K562 (cell line): ENCODE measurements at regions not wholly inside any gene's neighbourhood (a gene's known extent, or its start where the extent isn't known, plus 50 kb on each side); places are given as distances from the start of the nearest gene placed in this dataset.

Source experiments
- ATAC-seq: fragments of 200-7000 bp; cut with Tn5 transposase; 3 replicates; pipeline ENCODE4 v1.9.1; 2020; ENCODE audit warnings: moderate library complexity
- BruUV-seq: library from RNA; stranded (reverse); fragments of 400-500 nt; replicated peaks from 2 replicates; lab custom pipeline; 2021; lab: Mats Ljungman, UMichigan
- CTCF ChIA-PET: fragments of 300-600 bp; formaldehyde crosslinking; extraction: SDS; loops from one replicate; lab custom pipeline; 2021; ENCODE audit warnings: low intra/inter-chr PET ratio; lab: Yijun Ruan, JAX
- POLR2A ChIA-PET: fragments of 300-600, 350-650 bp; sonication (Branson Sonifier 250); formaldehyde crosslinking; extraction: SDS; loops from one replicate; lab custom pipeline; 2021; ENCODE audit warnings: antibody characterized with exemption, inconsistent platforms; lab: Yijun Ruan, JAX
- DNase-seq, 4 experiments: peaks; one replicate each; pipeline versions ENCODE4 v3.0.0 to v3.0.0-alpha.2; 2011 to 2018; ENCODE audit warnings: low spot score in 3 of 4, mixed read lengths in 3 of 4; ENCODE audit errors: extremely low read depth in 1 of 4
- FAIRE-seq: peaks from 2 replicates; lab custom pipeline; 2011; peaks lifted over from hg19 to GRCh38; lab: Jason Lieb, UNC
- H2AFZ ChIP-seq: 2 replicates; pipeline ENCODE4 v1.6.0; 2011; ENCODE audit warnings: low read depth, low read length, control low read depth, inconsistent platforms
- H3K27ac ChIP-seq: fragments of 200-600 bp; 3 replicates; pipeline ENCODE4 v1.8.0; 2011; ENCODE audit warnings: low read depth, mild to moderate bottlenecking, control low read depth, inconsistent platforms, low read length, moderate library complexity, mixed read lengths; ENCODE audit errors: extremely low read depth
- H3K27me3 ChIP-seq, 2 experiments: fragments of 300-600 bp in 1 of 2; 2 replicates in 1 of 2; 3 replicates in 1 of 2; pipeline versions ENCODE4 v1.6.0 to v1.8.0; 2011; ENCODE audit warnings: inconsistent platforms in 2 of 2, low read length in 2 of 2, mild to moderate bottlenecking in 1 of 2, mixed read lengths in 1 of 2, moderate library complexity in 1 of 2; ENCODE audit not compliant: control insufficient read depth in 2 of 2, insufficient read depth in 2 of 2
- H3K36me3 ChIP-seq: fragments of 300-600 bp; 3 replicates; pipeline ENCODE4 v1.8.0; 2011; ENCODE audit warnings: mild to moderate bottlenecking, low read length, inconsistent platforms; ENCODE audit not compliant: control insufficient read depth, insufficient read depth
- H3K4me1 ChIP-seq, 2 experiments: fragments of 200-600 bp in 1 of 2; replicated peaks in 1 of 2; 2 replicates in 1 of 2; 3 replicates in 1 of 2; pipeline versions ENCODE4 v1.5.1 to v1.8.0; 2011; ENCODE audit warnings: inconsistent platforms in 2 of 2, low read length in 2 of 2, mild to moderate bottlenecking in 1 of 2, mixed read lengths in 1 of 2, moderate library complexity in 1 of 2; ENCODE audit not compliant: control insufficient read depth in 2 of 2, insufficient read depth in 2 of 2
- H3K4me2 ChIP-seq: 2 replicates; pipeline ENCODE4 v1.6.1; 2011; ENCODE audit warnings: low read length, control low read depth, inconsistent platforms, mixed read lengths; ENCODE audit not compliant: insufficient read depth
- H3K4me3 ChIP-seq: fragments of 200-600 bp; sonication (generic), shearing (Covaris generic); 2 replicates; pipeline ENCODE4 v1.5.1; 2016; ENCODE audit warnings: control low read depth, inconsistent platforms
- H3K79me2 ChIP-seq: fragments of 200-600 bp; 3 replicates; pipeline ENCODE4 v1.8.0; 2011; ENCODE audit warnings: low read length, inconsistent platforms; ENCODE audit not compliant: control insufficient read depth, insufficient read depth
- H3K9ac ChIP-seq, 2 experiments: 2 replicates each; pipeline versions ENCODE4 v1.6.0 to v1.6.1; 2011; ENCODE audit warnings: low read depth in 2 of 2, low read length in 2 of 2, control low read depth in 1 of 2, inconsistent platforms in 1 of 2, mild to moderate bottlenecking in 1 of 2, mixed read lengths in 1 of 2; ENCODE audit not compliant: insufficient read depth in 1 of 2
- H3K9me1 ChIP-seq: one replicate; pipeline ENCODE4 v1.6.0; 2011; ENCODE audit warnings: inconsistent platforms, mild to moderate bottlenecking, low read length, moderate library complexity; ENCODE audit not compliant: control insufficient read depth, insufficient read depth
- H3K9me3 ChIP-seq: replicated peaks from 2 replicates; pipeline ENCODE4 v1.5.1; 2011; ENCODE audit warnings: low read depth, low read length, inconsistent platforms; ENCODE audit not compliant: control insufficient read depth, insufficient read depth
- H4K20me1 ChIP-seq: replicated peaks from 2 replicates; pipeline ENCODE4 v1.6.1; 2011; ENCODE audit warnings: low read length, inconsistent platforms, mixed read lengths; ENCODE audit not compliant: control insufficient read depth, insufficient read depth
- TCFL5 ChIP-seq: fragments of 250-450 bp; sonication (Bioruptor Pico); conservative IDR thresholded peaks from 2 replicates; pipeline ENCODE4 v1.6.1; 2021; ENCODE audit warnings: mild to moderate bottlenecking, moderate library complexity, matching md5 sums
- WGBS: fragments of 100-300 bp; shearing (Covaris generic); methylation state at CpG from one replicate; pipeline ENCODE4 v1.1.6; 2016; ENCODE audit warnings: low coverage, mixed read lengths; ENCODE audit not compliant: insufficient coverage; ENCODE audit errors: missing lambda C conversion rate; 5-methylcytosine and 5-hydroxymethylcytosine counted together
- in situ Hi-C: fragments of 300-500 bp; cut with MboI; formaldehyde crosslinking; loops from 4 replicates; pipeline ENCODE4 v1.15.0; 2018; ENCODE audit warnings: inconsistent platforms, mixed read lengths
- intact Hi-C: fragments of 100-400 bp; cut with micrococcal nuclease; formaldehyde crosslinking; loops from 2 replicates; pipeline ENCODE4 v1.14.2; 2022
- TF ChIP-seq, protein P1 (sequence below), 3 experiments: fragments of 200-800 bp in 1 of 3; fragments of 250-450 bp in 1 of 3; fragments of 450-650 bp in 1 of 3; sonication (Bioruptor Pico) in 1 of 3; sonication (Bioruptor generic) in 1 of 3; formaldehyde crosslinking in 1 of 3; IDR thresholded peaks; 2 replicates each; pipeline versions ENCODE4 v1.6.1 to v1.8.0; 2016 to 2022; ENCODE audit warnings: mild to moderate bottlenecking in 2 of 3, missing genetic modification characterization in 2 of 3, missing compliant biosample characterization in 1 of 3, moderate library complexity in 1 of 3

DNA sequence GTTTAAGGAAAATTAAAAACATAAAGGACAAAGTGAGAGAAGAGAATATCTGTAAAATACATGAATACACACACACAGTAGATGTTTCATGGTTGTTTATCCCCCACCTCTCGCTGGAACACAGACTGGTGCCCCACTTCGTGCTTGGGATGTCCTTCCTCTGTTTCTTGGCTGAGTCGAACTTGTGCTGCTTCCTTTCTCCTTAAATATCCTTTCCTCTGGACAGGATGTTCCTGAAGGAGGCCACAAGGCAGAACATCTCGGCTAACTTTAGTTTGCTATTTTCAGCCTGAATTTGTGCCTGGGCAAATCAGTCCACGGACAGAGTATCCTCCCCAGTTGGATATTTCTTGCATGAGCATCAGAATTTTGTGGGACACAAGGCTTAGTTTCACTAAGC is 54.7 kb upstream of the ZMYND8 start:
- DNase-seq = no peak
- no peak overlapping the region for H3K27ac ChIP-seq
- no peak for FAIRE-seq
- H3K27me3 ChIP-seq = no peaks in the 10 kb centered on the region
- H3K36me3 ChIP-seq = no peaks in the 10 kb centered on the region
- peak overlapping the region; percentile 71 for H2AFZ ChIP-seq
- POLR2A ChIA-PET = interaction anchor here (0.7 kb wide), 1 partner anchor 42 kb away, joined by 3 read pairs; no protein-coding TSS in a partner anchor
- peaks cover 0 to 8% of the 10 kb centered on the region in 2 experiments; a peak in 3 of 5 replicates for H3K4me1 ChIP-seq
- intact Hi-C loops (no loop called here), in situ Hi-C loops (no loop called here)
- H3K4me3 ChIP-seq = no peak overlapping the region
- H3K9me3 ChIP-seq = no peaks in the 10 kb centered on the region
- ATAC-seq = no peak
- no TSS peak for BruUV-seq
- WGBS = 42% methylated on average over 5 of the region's 5 CpGs
- CTCF ChIA-PET = no interaction called here
- no peak overlapping the region for H3K9ac ChIP-seq
- H3K4me2 ChIP-seq = no peak overlapping the region
- H4K20me1 ChIP-seq = no peaks in the 10 kb centered on the region
- H3K79me2 ChIP-seq = no peaks in the 10 kb centered on the region
- TF ChIP-seq, protein P1, sequence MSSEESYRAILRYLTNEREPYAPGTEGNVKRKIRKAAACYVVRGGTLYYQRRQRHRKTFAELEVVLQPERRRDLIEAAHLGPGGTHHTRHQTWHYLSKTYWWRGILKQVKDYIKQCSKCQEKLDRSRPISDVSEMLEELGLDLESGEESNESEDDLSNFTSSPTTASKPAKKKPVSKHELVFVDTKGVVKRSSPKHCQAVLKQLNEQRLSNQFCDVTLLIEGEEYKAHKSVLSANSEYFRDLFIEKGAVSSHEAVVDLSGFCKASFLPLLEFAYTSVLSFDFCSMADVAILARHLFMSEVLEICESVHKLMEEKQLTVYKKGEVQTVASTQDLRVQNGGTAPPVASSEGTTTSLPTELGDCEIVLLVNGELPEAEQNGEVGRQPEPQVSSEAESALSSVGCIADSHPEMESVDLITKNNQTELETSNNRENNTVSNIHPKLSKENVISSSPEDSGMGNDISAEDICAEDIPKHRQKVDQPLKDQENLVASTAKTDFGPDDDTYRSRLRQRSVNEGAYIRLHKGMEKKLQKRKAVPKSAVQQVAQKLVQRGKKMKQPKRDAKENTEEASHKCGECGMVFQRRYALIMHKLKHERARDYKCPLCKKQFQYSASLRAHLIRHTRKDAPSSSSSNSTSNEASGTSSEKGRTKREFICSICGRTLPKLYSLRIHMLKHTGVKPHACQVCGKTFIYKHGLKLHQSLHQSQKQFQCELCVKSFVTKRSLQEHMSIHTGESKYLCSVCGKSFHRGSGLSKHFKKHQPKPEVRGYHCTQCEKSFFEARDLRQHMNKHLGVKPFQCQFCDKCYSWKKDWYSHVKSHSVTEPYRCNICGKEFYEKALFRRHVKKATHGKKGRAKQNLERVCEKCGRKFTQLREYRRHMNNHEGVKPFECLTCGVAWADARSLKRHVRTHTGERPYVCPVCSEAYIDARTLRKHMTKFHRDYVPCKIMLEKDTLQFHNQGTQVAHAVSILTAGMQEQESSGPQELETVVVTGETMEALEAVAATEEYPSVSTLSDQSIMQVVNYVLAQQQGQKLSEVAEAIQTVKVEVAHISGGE (CRISPR knock-in tag; IDR thresholded peaks at IDR 0.05) = peak in 1 of 3 experiments; percentile 47; a peak in 1 of 6 replicates
- no peak for TF ChIP-seq TCFL5 (CRISPR knock-in tag)
- TF ChIP-seq, all 486 proteins: peak for 1
- no peaks in the 10 kb centered on the region for H3K9me1 ChIP-seq
